ENCODE measurements at regions not wholly inside any gene's neighbourhood (a gene's known extent, or its start where the extent isn't known, plus 50 kb on each side); places are given as distances from the start of the nearest gene placed in this dataset.

DNA sequence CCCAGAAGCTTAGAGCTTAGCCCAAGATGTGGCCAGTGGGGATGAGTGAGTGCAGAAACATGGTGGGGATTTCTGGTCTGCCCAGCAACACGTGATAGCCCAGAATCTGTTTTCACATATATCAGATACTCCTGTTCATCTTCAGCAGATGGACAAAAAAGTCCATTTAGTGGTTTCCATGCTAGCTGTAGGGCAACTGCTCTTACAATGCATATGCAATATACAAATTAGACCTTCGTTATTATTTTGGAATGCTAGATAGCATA is 96.9 kb upstream of the SGIP1 start (continued):
- TF ChIP-seq, protein P1, sequence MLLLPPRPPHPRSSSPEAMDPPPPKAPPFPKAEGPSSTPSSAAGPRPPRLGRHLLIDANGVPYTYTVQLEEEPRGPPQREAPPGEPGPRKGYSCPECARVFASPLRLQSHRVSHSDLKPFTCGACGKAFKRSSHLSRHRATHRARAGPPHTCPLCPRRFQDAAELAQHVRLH (tag by site-specific recombination; IDR thresholded peaks at IDR 0.05): no peak
- TF ChIP-seq ZNF350 (tag by site-specific recombination; IDR thresholded peaks at IDR 0.05) (no peak), ZNF521 (tag by site-specific recombination; IDR thresholded peaks at IDR 0.05) (no peak)
- TF ChIP-seq, protein P2, sequence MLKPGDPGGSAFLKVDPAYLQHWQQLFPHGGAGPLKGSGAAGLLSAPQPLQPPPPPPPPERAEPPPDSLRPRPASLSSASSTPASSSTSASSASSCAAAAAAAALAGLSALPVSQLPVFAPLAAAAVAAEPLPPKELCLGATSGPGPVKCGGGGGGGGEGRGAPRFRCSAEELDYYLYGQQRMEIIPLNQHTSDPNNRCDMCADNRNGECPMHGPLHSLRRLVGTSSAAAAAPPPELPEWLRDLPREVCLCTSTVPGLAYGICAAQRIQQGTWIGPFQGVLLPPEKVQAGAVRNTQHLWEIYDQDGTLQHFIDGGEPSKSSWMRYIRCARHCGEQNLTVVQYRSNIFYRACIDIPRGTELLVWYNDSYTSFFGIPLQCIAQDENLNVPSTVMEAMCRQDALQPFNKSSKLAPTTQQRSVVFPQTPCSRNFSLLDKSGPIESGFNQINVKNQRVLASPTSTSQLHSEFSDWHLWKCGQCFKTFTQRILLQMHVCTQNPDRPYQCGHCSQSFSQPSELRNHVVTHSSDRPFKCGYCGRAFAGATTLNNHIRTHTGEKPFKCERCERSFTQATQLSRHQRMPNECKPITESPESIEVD (tag by site-specific recombination; IDR thresholded peaks at IDR 0.05): no peak

DNA sequence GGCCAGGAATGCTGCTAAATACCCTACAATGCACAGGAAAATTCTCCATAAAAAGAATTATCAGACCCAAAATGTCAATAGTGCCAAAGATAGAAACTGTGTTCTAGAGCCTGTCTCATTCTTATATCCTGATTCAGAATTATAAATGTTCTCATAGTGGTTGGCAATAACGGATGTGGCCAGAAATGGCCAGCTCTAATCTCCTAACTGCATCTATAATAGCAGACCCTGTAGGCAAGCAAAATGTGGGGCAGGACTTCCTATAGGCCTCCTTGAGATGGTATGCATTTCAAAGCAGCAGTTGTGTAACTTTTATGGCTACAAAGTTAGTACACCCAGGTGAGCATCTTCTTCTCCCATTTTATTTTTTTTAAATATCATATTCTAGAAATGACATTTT is 95.9 kb upstream of the SGIP1 start:
- H3K36me3 ChIP-seq (ENCODE audit: control insufficient read depth in 2 of 2, insufficient read depth in 1 of 2, low read length in 2 of 2): no peaks in the 10 kb centered on the region
- ChIA-PET POLR2A (no interaction called here), CTCF (interaction anchor here (0.6 to 4.8 kb wide), 5 partner anchors 8 to 190 kb away, joined by 3 to 47 read pairs (median 3); no protein-coding TSS in a partner anchor)
- no peaks in the 10 kb centered on the region for H3K9me3 ChIP-seq (ENCODE audit: control insufficient read depth, insufficient read depth, low read depth, low read length)
- H3K27ac ChIP-seq (ENCODE audit: extremely low read depth, low read depth, low read length): no peak overlapping the region
- TF ChIP-seq, protein P3, sequence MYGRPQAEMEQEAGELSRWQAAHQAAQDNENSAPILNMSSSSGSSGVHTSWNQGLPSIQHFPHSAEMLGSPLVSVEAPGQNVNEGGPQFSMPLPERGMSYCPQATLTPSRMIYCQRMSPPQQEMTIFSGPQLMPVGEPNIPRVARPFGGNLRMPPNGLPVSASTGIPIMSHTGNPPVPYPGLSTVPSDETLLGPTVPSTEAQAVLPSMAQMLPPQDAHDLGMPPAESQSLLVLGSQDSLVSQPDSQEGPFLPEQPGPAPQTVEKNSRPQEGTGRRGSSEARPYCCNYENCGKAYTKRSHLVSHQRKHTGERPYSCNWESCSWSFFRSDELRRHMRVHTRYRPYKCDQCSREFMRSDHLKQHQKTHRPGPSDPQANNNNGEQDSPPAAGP (tag by site-specific recombination; IDR thresholded peaks at IDR 0.05): no peak
- no peak for TF ChIP-seq ZFP3 (tag by site-specific recombination; IDR thresholded peaks at IDR 0.05; ENCODE audit: low read depth)
- TF ChIP-seq ZNF785 (tag by site-specific recombination; IDR thresholded peaks at IDR 0.05): no peak
- TF ChIP-seq ZNF311 (tag by site-specific recombination; IDR thresholded peaks at IDR 0.05; ENCODE audit: borderline replicate concordance): no peak
- H3K4me3 ChIP-seq (ENCODE audit: low read depth, low read length): no peak overlapping the region
- no peaks in the 10 kb centered on the region for H3K4me1 ChIP-seq (ENCODE audit: control insufficient read depth, insufficient read depth, low read length)

DNA sequence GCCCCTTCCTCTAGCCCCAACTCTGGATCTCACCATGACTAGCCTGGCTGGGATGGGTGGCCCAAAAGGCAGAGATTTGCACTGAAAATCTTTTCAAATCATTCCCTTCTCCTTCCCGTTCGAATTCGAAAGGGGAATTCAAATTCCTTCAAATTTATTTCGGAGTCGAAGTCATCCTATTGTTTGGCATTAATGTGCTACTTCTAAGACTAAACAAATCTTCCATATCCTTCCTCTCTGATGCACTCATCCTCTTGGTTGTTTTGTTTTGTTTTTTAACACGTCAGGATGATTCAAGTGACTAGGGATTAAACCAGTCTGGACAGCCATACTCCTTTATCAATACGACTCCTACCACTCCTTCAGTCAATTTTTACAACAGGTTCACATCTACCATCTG is 95.5 kb upstream of the SGIP1 start:
- ChIA-PET POLR2A (no interaction called here), CTCF (interaction anchor here (1.0 to 4.8 kb wide), 2 partner anchors 7 to 190 kb away, joined by 3 to 47 read pairs; no protein-coding TSS in a partner anchor)
- no peak overlapping the region for H3K27ac ChIP-seq (ENCODE audit: extremely low read depth, low read depth, low read length)
- H3K4me3 ChIP-seq (ENCODE audit: low read depth, low read length): no peak overlapping the region
- H3K36me3 ChIP-seq (ENCODE audit: control insufficient read depth in 2 of 2, insufficient read depth in 1 of 2, low read length in 2 of 2): no peaks in the 10 kb centered on the region
- H3K9me3 ChIP-seq (ENCODE audit: control insufficient read depth, insufficient read depth, low read depth, low read length): no peaks in the 10 kb centered on the region
- no peaks in the 10 kb centered on the region for H3K4me1 ChIP-seq (ENCODE audit: control insufficient read depth, insufficient read depth, low read length)
- TF ChIP-seq ZSCAN23 (tag by site-specific recombination; IDR thresholded peaks at IDR 0.05) (no peak), ZNF473 (tag by site-specific recombination; IDR thresholded peaks at IDR 0.05) (no peak), GLIS1 (tag by site-specific recombination; IDR thresholded peaks at IDR 0.05) (no peak), ZNF184 (tag by site-specific recombination; IDR thresholded peaks at IDR 0.05) (no peak)

DNA sequence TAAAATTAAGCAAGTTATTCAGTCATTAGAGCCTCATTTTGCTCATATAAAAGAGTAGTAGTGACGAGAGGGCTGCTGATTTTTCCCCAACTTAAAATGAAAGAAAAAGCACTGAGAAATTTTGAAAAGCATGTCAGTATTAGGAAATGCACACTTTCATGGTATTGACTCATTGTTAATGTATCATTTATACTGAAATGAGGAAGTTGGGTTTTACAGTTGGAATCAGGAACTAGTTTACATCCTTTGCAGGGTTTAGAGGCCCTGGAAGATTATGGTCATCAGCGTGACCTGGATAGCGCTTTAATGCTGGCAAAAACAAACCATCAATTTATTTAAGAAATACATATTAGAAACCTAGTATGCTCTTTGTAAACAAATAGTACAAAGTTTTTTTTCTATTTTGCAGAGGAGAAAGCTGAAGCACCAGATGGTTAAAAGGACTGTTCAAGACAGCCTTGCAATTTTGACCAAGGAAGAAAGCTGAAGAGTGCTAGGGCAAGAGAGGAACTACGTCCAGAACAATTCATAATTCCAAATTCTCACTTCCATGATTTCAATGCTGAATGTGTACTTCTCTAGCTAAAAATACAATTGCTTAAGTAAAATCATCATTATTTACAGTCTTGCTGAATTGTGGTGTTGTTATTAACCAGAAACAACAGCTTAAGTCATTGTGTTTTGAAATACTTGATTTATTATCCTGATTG is 94.8 kb upstream of the SGIP1 start:
- no peak overlapping the region for H3K4me3 ChIP-seq (ENCODE audit: low read depth, low read length)
- H3K4me1 ChIP-seq (ENCODE audit: control insufficient read depth, insufficient read depth, low read length): no peaks in the 10 kb centered on the region
- CTCF ChIA-PET: no interaction called here
- no peaks in the 10 kb centered on the region for H3K9me3 ChIP-seq (ENCODE audit: control insufficient read depth, insufficient read depth, low read depth, low read length)
- no peak for TF ChIP-seq ZNF629 (tag by site-specific recombination; IDR thresholded peaks at IDR 0.05)
- TF ChIP-seq ZNF211 (tag by site-specific recombination; IDR thresholded peaks at IDR 0.05; ENCODE audit: low read depth): no peak
- no peak for TF ChIP-seq ZNF768 (tag by site-specific recombination; IDR thresholded peaks at IDR 0.05)
- no peak for TF ChIP-seq ZNF324 (tag by site-specific recombination; IDR thresholded peaks at IDR 0.05)
- no peak for TF ChIP-seq REPIN1 (tag by site-specific recombination; IDR thresholded peaks at IDR 0.05; ENCODE audit: low read depth)
- TF ChIP-seq ZFP41 (tag by site-specific recombination; IDR thresholded peaks at IDR 0.05; ENCODE audit: borderline replicate concordance): no peak
- TF ChIP-seq ZNF560 (tag by site-specific recombination; IDR thresholded peaks at IDR 0.05; ENCODE audit: borderline replicate concordance): no peak
- TF ChIP-seq ZNF433 (tag by site-specific recombination; IDR thresholded peaks at IDR 0.05; ENCODE audit: low read depth): no peak
- TF ChIP-seq ZNF155 (tag by site-specific recombination; IDR thresholded peaks at IDR 0.05): no peak
- TF ChIP-seq ZNF174 (tag by site-specific recombination; IDR thresholded peaks at IDR 0.05): no peak
- no peak for TF ChIP-seq ZNF658 (tag by site-specific recombination; IDR thresholded peaks at IDR 0.05)
- TF ChIP-seq, protein P4, sequence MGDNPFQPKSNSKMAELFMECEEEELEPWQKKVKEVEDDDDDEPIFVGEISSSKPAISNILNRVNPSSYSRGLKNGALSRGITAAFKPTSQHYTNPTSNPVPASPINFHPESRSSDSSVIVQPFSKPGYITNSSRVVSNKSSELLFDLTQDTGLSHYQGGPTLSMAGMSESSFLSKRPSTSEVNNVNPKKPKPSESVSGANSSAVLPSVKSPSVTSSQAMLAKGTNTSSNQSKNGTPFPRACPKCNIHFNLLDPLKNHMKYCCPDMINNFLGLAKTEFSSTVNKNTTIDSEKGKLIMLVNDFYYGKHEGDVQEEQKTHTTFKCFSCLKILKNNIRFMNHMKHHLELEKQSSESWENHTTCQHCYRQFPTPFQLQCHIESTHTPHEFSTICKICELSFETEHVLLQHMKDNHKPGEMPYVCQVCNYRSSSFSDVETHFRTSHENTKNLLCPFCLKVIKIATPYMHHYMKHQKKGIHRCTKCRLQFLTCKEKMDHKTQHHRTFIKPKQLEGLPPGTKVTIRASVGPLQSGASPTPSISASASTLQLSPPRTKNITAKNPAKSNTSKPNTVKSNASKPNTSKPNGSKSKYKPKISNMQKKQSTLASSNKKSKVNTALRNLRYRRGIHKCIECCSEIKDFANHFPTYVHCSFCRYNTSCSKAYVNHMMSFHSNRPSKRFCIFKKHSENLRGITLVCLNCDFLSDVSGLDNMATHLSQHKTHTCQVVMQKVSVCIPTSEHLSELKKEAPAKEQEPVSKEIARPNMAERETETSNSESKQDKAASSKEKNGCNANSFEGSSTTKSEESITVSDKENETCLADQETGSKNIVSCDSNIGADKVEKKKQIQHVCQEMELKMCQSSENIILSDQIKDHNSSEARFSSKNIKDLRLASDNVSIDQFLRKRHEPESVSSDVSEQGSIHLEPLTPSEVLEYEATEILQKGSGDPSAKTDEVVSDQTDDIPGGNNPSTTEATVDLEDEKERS (tag by site-specific recombination; IDR thresholded peaks at IDR 0.05): no peak
- no peak for TF ChIP-seq ZNF133 (tag by site-specific recombination; IDR thresholded peaks at IDR 0.05)
- TF ChIP-seq ZNF404 (tag by site-specific recombination; IDR thresholded peaks at IDR 0.05): no peak
- H3K36me3 ChIP-seq (ENCODE audit: control insufficient read depth in 2 of 2, insufficient read depth in 1 of 2, low read length in 2 of 2): no peaks in the 10 kb centered on the region
- no peak overlapping the region for H3K27ac ChIP-seq (ENCODE audit: extremely low read depth, low read depth, low read length)
- POLR2A ChIA-PET: no interaction called here
